ENCODE measurements at regions not wholly inside any gene's neighbourhood (a gene's known extent, or its start where the extent isn't known, plus 50 kb on each side); places are given as distances from the start of the nearest gene placed in this dataset.

- DNase-seq (ENCODE audit: low spot score), result no peak
- intact Hi-C loops (cut with DNase I), result no loop called here
These were observed 289.8 kb upstream of the PLXNA2 start for GRCh38 chr1:208533746-208534598.

- DNase-seq (ENCODE audit: low spot score), result no peak
- intact Hi-C loops (cut with DNase I), result no loop called here
These were observed 290.4 kb upstream of the PLXNA2 start for GRCh38 chr1:208534599-208534897.

- intact Hi-C loops (cut with DNase I), result no loop called here
- no peak for DNase-seq (ENCODE audit: low spot score)
These were observed 290.8 kb upstream of the PLXNA2 start for GRCh38 chr1:208534979-208535378.

- DNase-seq (ENCODE audit: low spot score), result no peak
- intact Hi-C loops (cut with DNase I), result no loop called here
These were observed 291.3 kb upstream of the PLXNA2 start for GRCh38 chr1:208535511-208535910.

GRCh38 chr1:208536212-208536611 lies 292.0 kb upstream of the PLXNA2 start:
- DNase-seq (ENCODE audit: low spot score), result no peak
- intact Hi-C loops (cut with DNase I), result no loop called here

- intact Hi-C loops (cut with DNase I), result no loop called here
- no peak for DNase-seq (ENCODE audit: low spot score)
These were observed 293.0 kb upstream of the PLXNA2 start for GRCh38 chr1:208537198-208537597.

- intact Hi-C loops (cut with DNase I), result no loop called here
- DNase-seq (ENCODE audit: low spot score), result no peak
These were observed 293.9 kb upstream of the PLXNA2 start for GRCh38 chr1:208538078-208538477.

- no peak for DNase-seq (ENCODE audit: low spot score)
- intact Hi-C loops (cut with DNase I), result no loop called here
These were observed 294.4 kb upstream of the PLXNA2 start for GRCh38 chr1:208538587-208538986.

- intact Hi-C loops (cut with DNase I), result no loop called here
- DNase-seq (ENCODE audit: low spot score), result no peak
These were observed 296.5 kb upstream of the PLXNA2 start for GRCh38 chr1:208540724-208541123.

GRCh38 chr1:208541225-208541855 lies 297.2 kb upstream of the PLXNA2 start:
- intact Hi-C loops (cut with DNase I), result no loop called here
- DNase-seq (ENCODE audit: low spot score), result no peak

- intact Hi-C loops (cut with DNase I), result no loop called here
- no peak for DNase-seq (ENCODE audit: low spot score)
These were observed 298.1 kb upstream of the PLXNA2 start for GRCh38 chr1:208542309-208542708.

- no peak for DNase-seq (ENCODE audit: low spot score)
- intact Hi-C loops (cut with DNase I), result no loop called here
These were observed 299.9 kb upstream of the PLXNA2 start for GRCh38 chr1:208544053-208544452.

GRCh38 chr1:208544794-208545193 lies 300.6 kb upstream of the PLXNA2 start:
- intact Hi-C loops (cut with DNase I), result no loop called here

GRCh38 chr1:208551024-208551423 lies 306.8 kb upstream of the PLXNA2 start:
- no peak for DNase-seq (ENCODE audit: low spot score)
- intact Hi-C loops (cut with DNase I), result no loop called here

More at GRCh38 chr1:208544794-208545193, 300.6 kb upstream of the PLXNA2 start:
- no peak for DNase-seq (ENCODE audit: low spot score)

- intact Hi-C loops (cut with DNase I), result no loop called here
- no peak for DNase-seq (ENCODE audit: low spot score)
These were observed 307.6 kb upstream of the PLXNA2 start for GRCh38 chr1:208551633-208552320.

- no peak for DNase-seq (ENCODE audit: low spot score)
- intact Hi-C loops (cut with DNase I), result no loop called here
These were observed 308.7 kb upstream of the PLXNA2 start for GRCh38 chr1:208552928-208553327.

GRCh38 chr1:208556461-208556860 lies 312.3 kb upstream of the PLXNA2 start:
- intact Hi-C loops (cut with DNase I), result no loop called here
- no peak for DNase-seq (ENCODE audit: low spot score)

- intact Hi-C loops (cut with DNase I), result no loop called here
These were observed 313.0 kb upstream of the PLXNA2 start for GRCh38 chr1:208557046-208557722.

GRCh38 chr1:208557723-208558094 lies 313.5 kb upstream of the PLXNA2 start:
- DNase-seq (ENCODE audit: low spot score), result no peak

More at GRCh38 chr1:208557046-208557722, 313.0 kb upstream of the PLXNA2 start:
- DNase-seq (ENCODE audit: low spot score), result no peak

GRCh38 chr1:208559597-208560329 lies 315.6 kb upstream of the PLXNA2 start:
- intact Hi-C loops (cut with DNase I), result no loop called here
- no peak for DNase-seq (ENCODE audit: low spot score)

More at GRCh38 chr1:208557723-208558094, 313.5 kb upstream of the PLXNA2 start:
- intact Hi-C loops (cut with DNase I), result no loop called here

All from cardiac septum (tissue), 1 donor.